ENCODE measurements at regions not wholly inside any gene's neighbourhood (a gene's known extent, or its start where the extent isn't known, plus 50 kb on each side); places are given as distances from the start of the nearest gene placed in this dataset.
"Not testable (repeated sequence)": the region's sequence is repeated elsewhere in the genome, so short reads cannot be mapped to it uniquely, and the experiment has no call there.

DNA sequence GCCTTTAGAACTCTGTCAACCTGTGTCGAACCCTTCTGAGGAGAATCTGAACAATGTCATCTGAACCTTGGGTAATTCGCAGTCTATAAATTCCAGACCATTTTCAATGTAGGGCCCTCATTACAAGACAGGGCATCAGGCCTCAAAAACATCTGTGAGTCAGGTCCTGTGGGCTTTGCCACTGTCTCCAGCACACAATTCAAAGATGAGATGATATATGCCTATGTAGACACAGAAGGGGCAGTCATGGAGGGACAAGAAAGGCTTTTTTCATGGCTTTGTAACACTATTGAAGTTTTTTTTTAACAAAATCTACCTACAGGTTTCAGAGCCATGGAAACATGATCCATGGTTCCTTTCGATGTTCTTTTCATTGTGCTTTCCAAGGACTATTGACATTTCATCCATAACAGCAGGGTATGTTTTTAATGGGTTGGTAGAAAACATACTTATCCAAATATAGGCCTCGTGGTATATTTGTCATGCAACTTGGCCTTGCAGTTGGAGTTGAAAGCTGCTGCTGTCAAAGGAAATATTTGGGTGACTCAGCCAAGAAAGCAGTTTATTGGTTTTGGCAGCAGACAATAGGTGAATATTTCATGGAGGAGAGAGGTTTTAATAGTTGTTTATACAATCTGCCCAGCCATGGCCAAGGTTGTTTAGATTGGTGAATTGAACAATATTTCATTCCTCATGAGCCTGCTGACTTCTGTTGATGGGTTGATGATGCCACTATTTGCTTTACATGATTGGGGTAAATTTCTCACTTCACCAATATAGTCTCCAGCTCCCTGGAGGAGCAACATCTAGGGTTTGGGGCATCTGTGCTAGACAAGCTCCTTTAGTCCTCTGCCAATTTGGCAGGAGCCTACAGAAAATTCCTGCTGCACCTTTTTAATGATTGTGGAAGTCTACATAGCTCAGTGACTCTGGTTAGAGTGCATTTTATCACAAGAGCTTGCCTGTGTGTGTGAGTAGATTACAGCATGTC lies 158.4 kb upstream of the TMEM72 start:
- DNase-seq, result no peak

DNA sequence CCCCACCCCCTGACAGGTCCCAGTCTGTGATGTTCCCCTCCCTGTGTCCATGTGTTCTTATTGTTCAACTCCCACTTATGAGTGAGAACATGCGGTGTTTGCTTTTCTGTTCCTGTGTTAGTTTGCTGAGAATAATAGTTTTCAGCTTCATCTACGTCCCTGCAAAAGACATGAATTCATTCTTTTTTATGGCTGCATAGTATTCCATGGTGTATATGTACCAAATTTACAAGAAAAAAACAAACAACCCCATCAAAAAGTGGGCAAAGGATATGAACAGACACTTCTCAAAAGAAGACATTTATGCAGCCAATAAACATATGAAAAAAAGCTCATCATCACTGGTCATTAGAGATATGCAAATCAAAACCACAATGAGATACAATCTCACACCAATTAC lies 156.8 kb upstream of the TMEM72 start:
- not testable (repeated sequence) for DNase-seq

DNA sequence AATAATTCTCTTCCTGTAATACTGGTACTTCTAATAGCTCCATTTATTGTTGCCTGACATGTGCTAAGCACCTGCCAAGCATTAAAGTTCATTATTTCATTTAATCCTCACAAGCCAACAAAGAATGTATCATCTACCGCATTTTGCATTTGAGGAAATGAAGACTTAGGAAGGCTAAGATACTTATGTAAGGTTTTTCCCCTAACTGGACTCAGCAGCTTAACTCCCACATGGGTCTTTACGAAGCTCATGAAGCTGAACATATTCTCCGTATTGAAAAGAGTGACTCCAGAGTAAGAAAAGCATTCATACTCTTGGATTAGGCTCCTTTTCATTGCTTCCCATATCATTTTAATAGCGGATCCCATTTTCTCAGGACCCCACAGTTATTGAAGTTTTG lies 155.7 kb upstream of the TMEM72 start:
- no peak for DNase-seq

DNA sequence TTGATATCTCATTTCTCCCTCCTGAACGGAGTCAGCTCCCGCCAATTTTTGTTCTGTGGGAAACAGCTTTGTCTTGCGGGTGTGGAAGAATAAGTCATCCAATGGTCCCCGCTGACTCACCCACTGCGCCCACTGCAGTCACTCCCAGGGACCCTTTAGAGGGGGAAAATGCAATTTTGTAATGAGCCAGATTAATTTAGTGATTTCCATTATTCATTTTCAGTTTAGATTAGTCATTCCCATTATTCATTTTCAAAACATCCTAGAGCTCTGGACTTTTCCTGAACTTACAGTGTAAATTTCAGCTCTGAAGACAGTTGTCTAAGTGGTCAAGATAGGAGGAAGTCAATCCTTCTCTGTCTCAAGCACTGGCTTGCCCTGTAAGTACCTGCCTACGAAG lies 154.9 kb upstream of the TMEM72 start:
- DNase-seq, result no peak

DNA sequence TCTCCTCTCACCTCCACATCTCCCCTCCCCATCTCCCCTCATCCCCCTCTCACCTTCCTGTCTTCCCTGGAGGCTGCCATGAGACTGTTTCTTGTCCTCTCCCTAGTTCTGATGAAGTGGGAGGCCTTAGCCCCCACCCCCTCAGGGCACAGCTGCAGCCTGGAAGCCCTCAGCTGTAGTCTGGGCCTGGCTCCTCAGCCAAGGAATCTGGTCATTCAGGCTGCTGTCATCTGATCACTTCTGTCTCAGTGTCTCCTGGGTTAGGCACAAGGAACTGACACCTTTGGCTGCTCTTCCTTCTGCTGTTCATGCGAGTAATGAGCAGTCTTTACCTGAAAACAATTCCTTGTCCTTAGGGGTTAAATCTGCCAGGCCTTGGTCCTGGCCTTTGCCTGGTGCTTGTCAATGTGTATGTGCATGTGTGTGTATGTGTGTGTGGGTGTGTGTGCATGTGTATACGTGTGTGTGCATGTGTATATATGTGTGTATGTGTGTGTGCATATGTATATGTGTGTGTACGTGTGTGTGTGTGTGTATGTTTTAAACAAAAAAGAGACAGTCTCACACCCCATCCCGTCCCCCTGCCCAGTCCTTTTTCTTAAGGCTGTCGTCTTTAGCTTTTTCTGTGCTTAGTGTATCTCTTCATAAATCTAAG lies 153.5 kb upstream of the TMEM72 start:
- no peak for DNase-seq

DNA sequence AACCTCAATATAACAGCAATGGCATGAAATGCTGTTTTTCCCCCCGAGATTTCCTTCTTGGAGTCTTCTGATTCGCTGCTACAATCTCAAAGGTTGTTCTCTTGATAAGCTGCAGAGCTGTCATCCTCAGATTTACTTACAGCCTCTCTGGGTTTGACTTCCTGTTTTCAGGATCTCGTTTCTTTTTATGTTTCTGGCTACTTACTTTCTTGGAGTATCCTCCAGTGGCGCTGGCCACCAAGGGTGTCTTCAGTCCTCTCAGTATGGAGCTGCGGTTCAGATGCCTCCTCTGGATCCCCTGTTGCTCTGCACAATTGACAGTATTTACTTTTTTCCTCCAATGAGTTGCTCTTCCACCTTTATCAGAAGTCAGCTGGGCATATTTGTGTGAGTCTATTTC lies 152.0 kb upstream of the TMEM72 start:
- no peak for DNase-seq

DNA sequence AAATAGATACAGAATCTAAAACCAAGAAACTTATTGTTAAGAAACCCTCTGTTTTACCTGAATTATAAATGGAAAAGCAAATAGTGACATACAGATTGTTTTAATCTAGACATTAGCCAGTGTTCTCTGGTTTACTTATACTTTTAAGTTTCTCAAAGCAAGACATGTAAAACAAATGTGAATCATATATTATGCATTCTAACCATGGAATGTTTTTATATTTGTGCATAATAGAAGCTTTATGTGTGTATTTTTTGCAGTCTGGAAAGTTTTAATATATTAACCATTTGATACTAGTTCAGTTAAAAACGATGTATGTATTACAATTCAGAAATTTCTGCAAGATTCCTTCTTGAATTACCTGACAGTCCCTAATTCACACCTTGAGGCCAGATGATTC lies 150.6 kb upstream of the TMEM72 start:
- no peak for DNase-seq

DNA sequence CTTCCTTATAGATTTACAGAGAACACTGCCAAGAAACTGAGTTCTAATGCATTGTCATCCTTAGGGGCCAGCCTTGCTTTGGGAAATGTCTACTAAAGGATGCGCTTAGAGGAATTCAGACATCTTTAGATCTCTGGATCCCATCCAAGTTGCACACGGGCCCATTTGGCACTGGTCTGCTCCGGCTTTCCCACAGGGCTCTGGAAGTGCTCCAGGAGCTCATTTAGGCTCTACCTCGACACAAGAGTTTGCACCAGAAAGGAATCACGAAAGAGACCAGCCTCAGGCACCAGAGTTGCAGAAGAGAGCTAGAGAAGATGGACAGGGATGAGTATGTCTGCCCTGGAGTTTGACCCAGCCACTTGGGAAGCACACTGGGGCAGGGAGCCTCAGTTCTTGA lies 150.1 kb upstream of the TMEM72 start:
- DNase-seq, result no peak

DNA sequence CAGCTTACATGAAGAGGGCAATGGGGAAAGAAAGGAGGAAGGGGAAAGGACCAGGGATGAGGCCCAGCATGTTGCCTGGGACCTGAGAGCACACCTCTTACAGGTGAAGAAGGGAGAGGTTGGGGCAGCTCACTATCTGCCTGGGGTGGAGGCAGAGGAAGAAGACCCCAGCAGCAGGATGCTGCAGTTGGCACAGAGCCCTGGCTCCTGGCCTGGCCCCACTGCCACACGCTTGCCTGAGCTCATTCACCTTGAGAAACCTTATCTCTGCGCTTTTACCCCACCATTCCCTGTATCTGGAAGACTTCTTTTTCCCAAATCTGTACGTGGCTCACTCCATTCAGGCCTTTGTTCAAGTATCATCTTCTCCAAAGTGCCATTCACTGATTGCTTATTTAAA lies 147.8 kb upstream of the TMEM72 start:
- DNase-seq, result no peak

DNA sequence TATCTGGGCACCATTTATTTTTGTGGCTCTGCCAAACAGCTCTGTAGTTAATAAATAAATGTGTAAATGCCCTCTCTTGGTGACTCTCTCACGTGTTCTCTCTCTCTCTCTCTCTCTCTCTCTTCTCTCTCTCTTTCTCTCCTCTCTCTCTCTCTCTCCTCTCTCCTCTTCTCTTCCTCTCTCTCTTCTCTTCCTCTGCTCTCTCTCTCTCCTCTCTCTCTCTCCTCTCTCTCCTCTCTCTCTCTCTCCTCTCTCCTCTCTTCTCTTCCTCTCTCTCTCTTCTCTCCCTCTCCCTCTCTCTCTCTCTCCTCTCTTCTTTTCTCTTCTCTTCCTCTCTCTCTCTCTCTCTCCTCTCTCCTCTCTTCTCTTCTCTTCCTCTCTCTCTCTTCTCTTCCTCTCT lies 145.8 kb upstream of the TMEM72 start:
- no peak for DNase-seq

DNA sequence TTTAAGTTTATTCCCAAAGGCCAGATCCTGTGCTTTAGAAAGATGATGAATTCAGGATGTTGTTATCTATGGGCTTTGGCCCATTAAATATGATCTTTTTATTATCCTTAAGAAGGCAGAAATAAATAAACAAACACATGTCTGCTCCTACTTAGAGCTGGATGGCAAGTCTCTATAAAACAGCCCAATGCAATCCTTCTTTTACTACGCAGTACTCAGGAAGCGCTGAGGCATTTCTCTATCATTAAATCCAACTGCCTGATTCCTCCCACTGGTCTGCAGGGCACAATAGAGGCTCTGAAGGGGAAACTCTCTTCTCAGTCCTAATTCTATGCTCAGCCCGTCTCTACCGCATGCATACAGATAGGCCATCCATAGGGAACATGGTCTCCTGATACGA lies 144.5 kb upstream of the TMEM72 start:
- no peak for DNase-seq

DNA sequence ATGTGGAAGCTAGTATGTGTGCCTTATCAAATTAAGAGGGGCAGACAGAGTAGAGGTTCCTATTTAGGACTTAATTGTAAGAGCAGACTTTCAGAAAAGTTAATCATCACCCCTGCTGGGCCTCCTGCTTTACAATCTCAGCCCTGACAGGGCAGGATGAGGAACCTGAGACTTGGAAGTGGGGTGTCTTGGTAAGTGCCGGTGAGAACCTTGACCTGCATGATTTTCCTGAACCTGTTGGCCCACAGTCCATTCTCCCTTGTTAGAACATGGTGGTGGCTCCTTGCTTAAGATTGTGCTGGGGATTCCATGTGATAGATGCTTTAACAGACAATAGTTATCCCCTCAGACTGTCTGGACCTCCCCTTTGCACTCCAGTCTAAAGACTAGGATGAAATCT lies 141.7 kb upstream of the TMEM72 start:
- DNase-seq, result no peak

DNA sequence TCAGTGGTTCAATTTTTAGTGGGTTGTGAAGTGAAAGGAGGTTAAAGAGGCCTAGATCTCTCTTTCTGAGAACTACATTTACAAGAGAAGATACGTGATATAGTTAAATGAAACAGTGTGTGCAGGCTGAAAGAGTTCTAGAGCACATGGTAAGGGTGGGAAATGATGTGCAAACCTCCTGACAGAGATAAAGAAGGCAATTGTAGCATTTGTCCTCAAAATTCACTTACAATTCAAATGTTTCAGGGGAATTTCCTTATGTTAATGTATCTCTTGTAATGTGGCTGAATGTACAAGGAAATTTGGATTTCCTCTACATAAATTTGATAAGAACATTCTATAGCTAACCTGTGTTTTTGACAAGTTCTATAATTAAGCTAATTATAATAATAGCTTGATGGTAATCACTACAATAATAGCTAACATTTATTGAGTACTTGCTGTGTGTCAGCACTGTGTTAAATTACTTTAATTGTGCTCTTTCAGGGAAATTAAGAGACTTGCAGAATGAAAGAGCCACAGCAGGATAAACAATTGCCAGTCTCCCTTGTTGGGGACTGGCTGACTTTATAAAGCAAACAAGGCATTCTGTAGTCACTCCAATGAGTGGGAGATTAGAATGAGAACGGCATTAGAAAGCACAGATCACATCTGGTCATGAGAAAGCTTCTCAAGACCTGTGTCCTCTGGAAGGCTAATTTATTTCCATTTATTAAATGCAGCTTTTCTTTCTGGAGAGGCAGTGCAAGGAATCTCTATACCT lies 139.7 kb upstream of the TMEM72 start:
- peak; percentile 48 for DNase-seq

DNA sequence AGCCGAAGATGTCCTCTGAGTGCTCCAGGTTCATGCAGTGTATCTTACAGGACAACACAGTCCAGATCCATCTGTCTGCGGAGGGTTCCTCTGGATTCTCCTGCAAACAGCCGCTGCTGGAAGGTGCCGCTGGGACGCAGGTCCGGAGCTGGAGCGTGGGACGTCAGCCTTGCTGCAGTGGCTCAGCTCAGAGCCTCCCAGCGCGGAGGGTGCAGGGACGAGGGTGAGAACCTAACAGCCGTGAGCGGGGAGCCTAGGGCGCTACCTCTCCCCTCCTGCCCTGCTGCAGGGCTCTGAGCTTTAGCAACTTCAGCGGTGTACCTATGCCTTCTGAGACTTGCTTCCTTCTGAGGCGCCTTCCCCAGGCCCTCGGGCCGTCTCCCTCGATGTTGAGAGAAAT lies 137.6 kb upstream of the TMEM72 start:
- no peak for DNase-seq

DNA sequence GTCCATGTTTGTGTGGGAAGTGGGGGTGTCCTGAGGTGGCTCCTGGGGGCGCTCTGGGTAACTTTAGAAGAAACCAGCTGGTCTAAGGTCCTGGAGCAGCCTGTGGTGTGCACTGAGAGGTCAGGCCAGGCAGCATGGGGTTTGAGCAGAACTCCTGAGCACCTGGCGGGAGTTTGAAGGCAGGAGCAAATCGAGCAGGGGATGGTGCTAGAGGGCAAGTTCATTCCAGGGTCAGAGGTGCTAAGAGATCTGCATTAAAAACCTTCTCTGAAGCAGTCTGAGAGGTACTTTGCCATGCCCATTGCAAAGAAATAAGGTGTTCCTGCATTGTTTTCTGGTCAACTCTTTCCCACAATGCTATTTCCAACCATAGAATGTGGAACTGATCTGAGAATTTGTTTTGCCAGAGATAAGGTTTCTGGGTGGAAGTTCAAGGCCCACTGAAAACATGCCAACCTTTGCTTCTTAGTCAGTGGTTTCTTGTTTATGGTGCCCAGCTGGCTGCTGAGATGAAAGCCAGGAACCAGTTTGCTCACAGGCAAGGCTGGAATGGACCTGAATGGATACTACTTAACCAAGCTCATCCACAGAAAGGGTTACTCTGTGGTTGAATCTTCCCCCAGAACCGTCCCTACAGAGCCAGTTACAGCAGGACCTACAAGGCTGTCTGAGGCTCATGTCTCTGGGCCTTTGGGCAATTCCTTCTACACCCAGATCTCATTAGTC lies 136.3 kb upstream of the TMEM72 start:
- DNase-seq, result no peak

DNA sequence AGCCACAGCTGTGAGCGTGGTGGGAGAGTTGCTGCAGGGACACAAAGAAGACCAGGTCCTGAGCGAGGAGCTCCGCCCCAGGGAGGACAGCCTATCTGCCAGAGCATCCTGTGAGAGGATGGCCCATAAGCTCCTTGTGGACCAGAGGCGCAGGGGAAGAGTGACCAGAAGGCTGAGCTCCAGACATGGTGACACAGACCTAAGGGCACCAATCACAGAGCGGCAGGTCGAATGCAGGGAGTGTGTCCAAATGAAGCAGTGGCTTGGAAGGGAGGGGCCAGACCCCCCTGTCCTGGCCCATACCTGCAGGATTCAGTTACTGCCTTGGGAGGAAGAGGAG lies 135.8 kb upstream of the TMEM72 start:
- no peak for DNase-seq

DNA sequence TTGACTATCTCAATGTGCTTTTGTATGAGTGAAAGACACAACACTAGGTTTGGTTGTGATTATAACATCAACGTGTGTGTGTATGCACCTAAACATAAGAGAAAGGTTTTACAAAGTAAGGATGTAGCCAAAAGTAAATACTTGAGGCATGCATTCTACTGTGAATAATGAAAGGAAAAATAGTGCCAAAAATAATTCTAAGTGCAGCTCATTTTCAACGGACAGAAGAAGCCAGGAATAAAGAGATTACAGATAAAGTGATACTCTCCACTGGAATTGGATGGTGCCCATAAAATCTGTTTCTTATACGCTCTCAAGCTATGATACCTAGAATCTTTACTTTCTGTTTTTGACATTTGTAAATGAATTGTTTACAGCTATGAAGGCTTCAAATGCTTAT lies 135.0 kb upstream of the TMEM72 start:
- no peak for DNase-seq

DNA sequence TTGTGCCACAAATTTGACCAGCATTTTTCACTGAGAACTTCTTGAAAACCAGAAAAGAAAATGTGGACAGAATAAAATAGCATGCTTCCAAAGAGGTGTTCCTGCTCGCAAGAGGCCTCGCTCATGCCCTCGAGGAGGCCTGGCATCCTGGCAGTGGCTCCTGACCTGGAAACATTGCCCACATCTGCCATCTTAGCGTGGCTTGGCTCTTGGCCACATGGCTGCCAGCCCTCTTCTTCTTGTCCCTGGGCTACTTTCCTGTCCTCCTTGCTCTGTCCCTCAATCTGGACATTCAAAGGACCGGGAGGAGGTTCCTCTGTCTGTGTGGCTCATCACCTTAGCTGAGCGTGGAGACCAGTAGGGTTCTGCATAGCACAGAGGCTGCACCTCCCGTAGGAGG lies 131.6 kb upstream of the TMEM72 start:
- DNase-seq, result no peak

DNA sequence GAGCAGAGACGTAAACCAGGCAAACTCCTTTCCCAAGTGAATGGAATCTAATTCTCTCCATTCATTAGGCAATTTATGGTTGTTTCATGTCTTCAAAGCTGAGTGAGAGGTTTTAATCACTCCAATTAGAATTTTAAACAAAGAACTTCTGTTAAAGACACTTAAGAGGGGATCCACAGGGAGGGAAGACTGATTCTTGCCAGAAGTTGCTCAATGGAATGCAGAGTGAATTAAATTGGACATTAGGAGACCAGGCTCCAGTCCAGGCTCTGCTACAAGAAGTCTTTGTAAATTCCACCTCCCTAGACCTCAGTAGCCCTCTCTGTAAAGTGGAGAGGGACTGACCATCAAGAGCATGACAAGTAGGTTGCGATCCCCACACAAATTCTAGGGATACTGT lies 130.7 kb upstream of the TMEM72 start:
- DNase-seq, result no peak

DNA sequence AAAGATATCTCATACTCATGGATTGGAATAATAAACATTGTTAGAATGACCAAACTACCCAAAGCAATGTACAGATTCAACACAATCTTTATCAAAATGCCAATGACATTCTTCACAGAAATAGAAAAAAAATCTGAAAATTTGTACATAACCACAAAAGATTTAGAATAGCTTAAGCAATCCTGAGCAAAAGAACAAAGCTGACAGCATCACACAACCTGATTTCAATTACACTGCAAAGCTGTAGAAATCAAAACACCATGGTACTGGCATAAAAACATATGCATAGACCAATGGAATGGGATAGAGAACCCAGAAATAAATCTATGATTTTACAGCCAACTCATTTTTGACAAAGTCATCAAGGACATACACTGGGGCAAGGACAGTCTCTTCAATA lies 130.0 kb upstream of the TMEM72 start:
- DNase-seq, result no peak

DNA sequence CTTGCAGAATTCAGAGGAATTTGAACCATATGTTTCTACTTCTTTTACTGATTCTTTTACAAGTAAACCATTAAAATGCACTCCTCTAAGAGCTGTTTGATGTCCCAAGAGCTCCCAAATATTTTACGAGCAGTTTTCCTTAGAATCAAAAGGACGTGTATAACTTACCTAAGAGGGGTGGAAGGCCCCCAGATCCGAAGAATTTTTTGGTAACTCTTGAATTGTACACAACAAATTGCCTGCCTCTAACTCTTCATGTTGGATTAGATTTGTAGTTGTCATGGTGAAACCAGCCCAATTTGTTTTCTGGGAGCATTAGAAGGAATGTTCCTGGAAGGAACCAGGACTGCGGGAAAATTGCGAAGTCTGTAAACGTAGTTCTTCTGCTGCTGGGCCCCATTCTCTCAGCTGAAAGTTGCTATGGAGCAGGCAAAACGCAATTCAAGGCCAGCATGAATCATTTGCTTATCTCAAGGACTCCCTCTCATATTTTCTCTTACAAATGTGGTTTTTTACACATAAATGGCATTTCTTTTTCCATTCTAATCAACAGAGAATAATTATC lies 124.8 kb upstream of the TMEM72 start:
- no peak for DNase-seq

DNA sequence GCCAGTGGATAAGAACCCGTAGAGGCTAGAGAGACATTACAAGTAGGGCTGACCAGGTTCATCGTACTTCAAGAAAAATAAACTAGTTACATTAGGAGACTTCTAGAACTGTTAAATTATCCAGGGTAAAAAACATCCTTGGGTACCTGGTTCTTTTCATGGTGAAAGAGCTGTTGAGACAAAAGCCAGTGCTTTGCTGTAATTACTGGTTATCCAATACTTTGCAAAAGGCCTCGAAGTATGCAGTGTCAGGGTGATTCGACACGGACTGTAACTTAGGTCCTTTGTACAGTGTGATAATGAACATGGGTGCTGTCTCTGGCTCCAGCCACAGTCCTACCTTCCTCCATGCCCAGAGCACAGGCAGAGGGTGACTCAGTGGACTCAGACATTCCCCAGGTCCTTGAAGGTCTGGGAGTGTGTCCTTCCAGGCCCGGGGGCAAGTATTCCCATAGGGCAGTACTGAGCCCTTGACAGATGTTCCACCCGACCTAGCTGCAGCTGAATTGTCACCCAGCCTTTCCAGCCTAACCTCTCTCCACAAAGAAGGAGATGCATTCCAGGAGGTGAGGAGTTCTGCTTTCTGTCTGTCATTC lies 123.6 kb upstream of the TMEM72 start:
- no peak for DNase-seq

All from NCI-H1105 treated with DMSO at 0.1 percent for 48 hours (cell line).